GM21367 (cell line): ENCODE measurements at regions not wholly inside any gene's neighbourhood (a gene's known extent, or its start where the extent isn't known, plus 50 kb on each side); places are given as distances from the start of the nearest gene placed in this dataset.
"Not testable (repeated sequence)": the region's sequence is repeated elsewhere in the genome, so short reads cannot be mapped to it uniquely, and the experiment has no call there.

Experiments
- ATAC-seq: cut with Tn5 transposase; IDR thresholded peaks from one replicate; pipeline ENCODE4 v1.9.1; 2021; ENCODE audit not compliant: unreplicated experiment

GRCh38 chr2:87404411-87405255, 343.3 kb upstream of the PLGLB2 start:
- not testable (repeated sequence) for ATAC-seq

GRCh38 chr2:87405531-87406216, 342.2 kb upstream of the PLGLB2 start:
- not testable (repeated sequence) for ATAC-seq

GRCh38 chr2:87406406-87407175, 341.3 kb upstream of the PLGLB2 start:
- not testable (repeated sequence) for ATAC-seq

GRCh38 chr2:87409601-87410000, 338.3 kb upstream of the PLGLB2 start:
- not testable (repeated sequence) for ATAC-seq

GRCh38 chr2:87410371-87410770, 337.5 kb upstream of the PLGLB2 start:
- not testable (repeated sequence) for ATAC-seq

- ATAC-seq = not testable (repeated sequence)
Measured at GRCh38 chr2:87412036-87412820, 335.7 kb upstream of the PLGLB2 start.

- not testable (repeated sequence) for ATAC-seq
Measured at GRCh38 chr2:87414331-87414730, 333.6 kb upstream of the PLGLB2 start.

- not testable (repeated sequence) for ATAC-seq
Measured at GRCh38 chr2:87414795-87415570, 332.9 kb upstream of the PLGLB2 start.

GRCh38 chr2:87415586-87416265, 332.2 kb upstream of the PLGLB2 start:
- not testable (repeated sequence) for ATAC-seq

GRCh38 chr2:87416266-87416592, 331.7 kb upstream of the PLGLB2 start:
- not testable (repeated sequence) for ATAC-seq

GRCh38 chr2:87417147-87417546, 330.7 kb upstream of the PLGLB2 start:
- ATAC-seq = not testable (repeated sequence)

- not testable (repeated sequence) for ATAC-seq
Measured at GRCh38 chr2:87417742-87418567, 329.9 kb upstream of the PLGLB2 start.

GRCh38 chr2:87418823-87419822, 328.8 kb upstream of the PLGLB2 start:
- ATAC-seq = not testable (repeated sequence)

- not testable (repeated sequence) for ATAC-seq
Measured at GRCh38 chr2:87419980-87420379, 327.9 kb upstream of the PLGLB2 start.

GRCh38 chr2:87420954-87421353, 326.9 kb upstream of the PLGLB2 start:
- ATAC-seq = not testable (repeated sequence)

- not testable (repeated sequence) for ATAC-seq
Measured at GRCh38 chr2:87423796-87424762, 323.8 kb upstream of the PLGLB2 start.
